NCI-H226 (cell line): ENCODE measurements at regions not wholly inside any gene's neighbourhood (a gene's known extent, or its start where the extent isn't known, plus 50 kb on each side); places are given as distances from the start of the nearest gene placed in this dataset.
"Not testable (repeated sequence)": the region's sequence is repeated elsewhere in the genome, so short reads cannot be mapped to it uniquely, and the experiment has no call there.

Experiments used
- DNase-seq: peaks from one replicate; pipeline ENCODE4 v3.0.0-alpha.2; 2015

GRCh38 chr3:72625602-72626337 lies 222.5 kb downstream of the SHQ1 start:
- peak; percentile 97 for DNase-seq

- no peak for DNase-seq
Observed at GRCh38 chr3:72624656-72625055, 223.6 kb downstream of the SHQ1 start.

- no peak for DNase-seq
Observed at GRCh38 chr3:72618739-72619138, 229.5 kb downstream of the SHQ1 start.

GRCh38 chr3:72617424-72618024 lies 230.7 kb downstream of the SHQ1 start:
- DNase-seq = no peak

GRCh38 chr3:72615776-72616175 lies 232.5 kb downstream of the SHQ1 start:
- no peak for DNase-seq

GRCh38 chr3:72615182-72615581 lies 233.1 kb downstream of the SHQ1 start:
- no peak for DNase-seq

- no peak for DNase-seq
Observed at GRCh38 chr3:72614394-72615074, 233.7 kb downstream of the SHQ1 start.

GRCh38 chr3:72613871-72614270 lies 234.4 kb downstream of the SHQ1 start:
- no peak for DNase-seq

- DNase-seq = not testable (repeated sequence)
Observed at GRCh38 chr3:72609114-72609513, 239.1 kb downstream of the SHQ1 start.

- no peak for DNase-seq
Observed at GRCh38 chr3:72606005-72606800, 242.0 kb downstream of the SHQ1 start.

GRCh38 chr3:72604328-72604727 lies 243.9 kb downstream of the SHQ1 start:
- no peak for DNase-seq

GRCh38 chr3:72601983-72602750 lies 246.1 kb downstream of the SHQ1 start:
- DNase-seq = no peak

GRCh38 chr3:72601060-72601459 lies 247.2 kb downstream of the SHQ1 start:
- no peak for DNase-seq

- no peak for DNase-seq
Observed at GRCh38 chr3:72597756-72598195, 250.5 kb downstream of the SHQ1 start.

GRCh38 chr3:72597043-72597442 lies 251.2 kb downstream of the SHQ1 start:
- DNase-seq = no peak

GRCh38 chr3:72595927-72596610 lies 252.2 kb downstream of the SHQ1 start:
- DNase-seq = no peak

GRCh38 chr3:72595376-72595775 lies 252.9 kb downstream of the SHQ1 start:
- DNase-seq = no peak

- DNase-seq = no peak
Observed at GRCh38 chr3:72594615-72595215, 253.5 kb downstream of the SHQ1 start.

- peak; percentile 49 for DNase-seq
Observed at GRCh38 chr3:72593881-72594397, 254.3 kb downstream of the SHQ1 start.

- peak; percentile 90 for DNase-seq
Observed at GRCh38 chr3:72591522-72592421, 256.5 kb downstream of the SHQ1 start.
